GM21390 (cell line): ENCODE measurements at regions not wholly inside any gene's neighbourhood (a gene's known extent, or its start where the extent isn't known, plus 50 kb on each side); places are given as distances from the start of the nearest gene placed in this dataset.
"Not testable (repeated sequence)": the region's sequence is repeated elsewhere in the genome, so short reads cannot be mapped to it uniquely, and the experiment has no call there.

Experiments
- ATAC-seq: cut with Tn5 transposase; IDR thresholded peaks from one replicate; pipeline ENCODE4 v1.9.1; 2021; ENCODE audit not compliant: unreplicated experiment

GRCh38 chr12:95358111-95359083, 115.6 kb upstream of the METAP2 start:
- no peak for ATAC-seq

- no peak for ATAC-seq
Observed at GRCh38 chr12:95365912-95366311, 108.0 kb upstream of the METAP2 start.

GRCh38 chr12:95368931-95369330, 105.0 kb upstream of the METAP2 start:
- ATAC-seq = no peak

GRCh38 chr12:95371571-95371970, 102.4 kb upstream of the METAP2 start:
- no peak for ATAC-seq

- not testable (repeated sequence) for ATAC-seq
Observed at GRCh38 chr12:95379481-95379880, 94.5 kb upstream of the METAP2 start.

GRCh38 chr12:95380334-95380733, 93.6 kb upstream of the METAP2 start:
- ATAC-seq = not testable (repeated sequence)

- no peak for ATAC-seq
Observed at GRCh38 chr12:95380997-95381786, 92.8 kb upstream of the METAP2 start.

GRCh38 chr12:95383920-95384319, 90.0 kb upstream of the METAP2 start:
- not testable (repeated sequence) for ATAC-seq

GRCh38 chr12:95384785-95385184, 89.2 kb upstream of the METAP2 start:
- ATAC-seq = no peak

GRCh38 chr12:95385246-95386035, 88.5 kb upstream of the METAP2 start:
- no peak for ATAC-seq

GRCh38 chr12:95386051-95386450, 87.9 kb upstream of the METAP2 start:
- no peak for ATAC-seq

- ATAC-seq = not testable (repeated sequence)
Observed at GRCh38 chr12:95388260-95388659, 85.7 kb upstream of the METAP2 start.

- peak; percentile 73 for ATAC-seq
Observed at GRCh38 chr12:95390192-95390591, 83.8 kb upstream of the METAP2 start.

GRCh38 chr12:95390932-95391331, 83.0 kb upstream of the METAP2 start:
- peak; percentile 81 for ATAC-seq

GRCh38 chr12:95393191-95393790, 80.7 kb upstream of the METAP2 start:
- ATAC-seq = no peak

- ATAC-seq = no peak
Observed at GRCh38 chr12:95395696-95396095, 78.3 kb upstream of the METAP2 start.

- no peak for ATAC-seq
Observed at GRCh38 chr12:95396849-95397468, 77.0 kb upstream of the METAP2 start.

GRCh38 chr12:95397571-95397970, 76.4 kb upstream of the METAP2 start:
- ATAC-seq = no peak

GRCh38 chr12:95402096-95402495, 71.9 kb upstream of the METAP2 start:
- no peak for ATAC-seq

GRCh38 chr12:95408201-95408600, 65.8 kb upstream of the METAP2 start:
- no peak for ATAC-seq
